ENCODE measurements at regions not wholly inside any gene's neighbourhood (a gene's known extent, or its start where the extent isn't known, plus 50 kb on each side); places are given as distances from the start of the nearest gene placed in this dataset.

DNA sequence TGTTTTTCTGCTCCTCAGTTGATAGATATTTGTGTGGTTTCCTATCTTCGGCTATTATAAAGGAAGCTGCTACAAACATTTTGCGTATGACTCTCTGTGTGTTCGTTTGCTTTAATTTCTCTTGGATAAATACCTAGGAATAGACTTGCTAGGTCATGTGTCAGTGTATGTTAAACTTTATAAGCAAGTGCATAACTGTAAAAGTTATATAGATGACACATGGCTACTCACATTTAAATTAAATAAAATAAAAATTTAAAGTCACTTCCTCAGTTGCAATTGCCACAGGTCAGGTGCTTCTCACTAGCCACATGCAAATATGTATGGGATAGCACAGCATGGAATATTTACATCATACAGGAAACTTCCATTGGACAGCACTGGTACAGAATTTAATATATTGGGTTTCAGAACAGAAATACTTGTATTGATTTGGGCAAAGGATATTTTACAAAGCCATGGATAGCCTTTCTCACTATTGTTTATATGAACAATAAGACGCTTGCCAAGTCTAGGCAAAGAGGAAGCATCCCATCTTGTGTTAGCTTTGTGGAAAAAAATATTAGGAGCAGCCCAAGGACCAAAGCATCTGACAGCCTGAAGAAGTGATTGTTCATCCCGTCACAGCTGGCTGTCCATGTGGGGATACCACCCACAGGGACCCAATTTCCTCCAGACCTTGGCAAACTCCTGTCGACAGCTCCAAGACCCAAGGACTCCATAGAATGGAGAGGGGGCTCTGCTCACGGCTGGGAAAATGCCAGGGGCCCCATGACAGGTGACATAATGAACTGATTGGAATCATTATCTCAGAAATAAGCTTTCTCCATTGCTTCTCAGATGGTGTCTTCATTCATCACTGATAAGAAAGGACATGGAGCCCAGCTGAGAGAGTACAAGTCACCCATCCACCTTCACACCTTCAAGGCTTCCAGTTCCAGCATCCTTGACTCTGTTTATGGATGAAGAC, 196.7 kb downstream of the SH3BP4 start:
- TF ChIP-seq, protein P1, sequence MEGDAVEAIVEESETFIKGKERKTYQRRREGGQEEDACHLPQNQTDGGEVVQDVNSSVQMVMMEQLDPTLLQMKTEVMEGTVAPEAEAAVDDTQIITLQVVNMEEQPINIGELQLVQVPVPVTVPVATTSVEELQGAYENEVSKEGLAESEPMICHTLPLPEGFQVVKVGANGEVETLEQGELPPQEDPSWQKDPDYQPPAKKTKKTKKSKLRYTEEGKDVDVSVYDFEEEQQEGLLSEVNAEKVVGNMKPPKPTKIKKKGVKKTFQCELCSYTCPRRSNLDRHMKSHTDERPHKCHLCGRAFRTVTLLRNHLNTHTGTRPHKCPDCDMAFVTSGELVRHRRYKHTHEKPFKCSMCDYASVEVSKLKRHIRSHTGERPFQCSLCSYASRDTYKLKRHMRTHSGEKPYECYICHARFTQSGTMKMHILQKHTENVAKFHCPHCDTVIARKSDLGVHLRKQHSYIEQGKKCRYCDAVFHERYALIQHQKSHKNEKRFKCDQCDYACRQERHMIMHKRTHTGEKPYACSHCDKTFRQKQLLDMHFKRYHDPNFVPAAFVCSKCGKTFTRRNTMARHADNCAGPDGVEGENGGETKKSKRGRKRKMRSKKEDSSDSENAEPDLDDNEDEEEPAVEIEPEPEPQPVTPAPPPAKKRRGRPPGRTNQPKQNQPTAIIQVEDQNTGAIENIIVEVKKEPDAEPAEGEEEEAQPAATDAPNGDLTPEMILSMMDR (IDR thresholded peaks at IDR 0.05), result no peak

DNA sequence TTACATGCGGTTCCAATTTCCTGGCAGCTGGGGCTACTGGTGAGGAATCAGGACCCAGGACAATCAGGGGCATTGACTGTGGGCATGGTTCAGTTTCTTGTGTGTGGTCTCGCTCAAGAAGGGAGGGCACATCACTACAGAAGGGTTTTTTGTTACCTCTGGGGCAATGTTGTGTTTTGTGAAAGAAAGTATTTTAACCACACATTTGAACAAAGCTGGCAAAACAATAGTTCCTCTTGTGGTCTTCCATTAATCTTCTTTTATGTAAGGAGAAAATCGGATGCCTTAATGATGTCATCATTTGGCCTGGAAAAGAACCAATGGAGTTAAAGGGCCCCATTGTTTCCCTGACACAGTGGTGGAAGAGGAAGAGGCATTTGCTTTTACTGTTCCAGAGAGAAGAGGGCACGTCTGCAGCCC, 197.4 kb downstream of the SH3BP4 start:
- H3K27ac ChIP-seq, result no peak overlapping the region
- DNase-seq (ENCODE audit: low spot score), result no peak
- H3K4me1 ChIP-seq, result no peaks in the 10 kb centered on the region
- no peaks in the 10 kb centered on the region for H3K9me3 ChIP-seq
- no peaks in the 10 kb centered on the region for H3K27me3 ChIP-seq
- no peaks in the 10 kb centered on the region for H3K36me3 ChIP-seq
- TF ChIP-seq, protein P1 (IDR thresholded peaks at IDR 0.05), result no peak
- no peak overlapping the region for H3K4me3 ChIP-seq

More for the DNA sequence above, 196.7 kb downstream of the SH3BP4 start:
- no peak for DNase-seq (ENCODE audit: low spot score)
- H3K4me1 ChIP-seq, result no peaks in the 10 kb centered on the region
- no peak overlapping the region for H3K4me3 ChIP-seq
- H3K27ac ChIP-seq, result no peak overlapping the region
- no peaks in the 10 kb centered on the region for H3K9me3 ChIP-seq
- no peaks in the 10 kb centered on the region for H3K27me3 ChIP-seq
- H3K36me3 ChIP-seq, result no peaks in the 10 kb centered on the region

DNA sequence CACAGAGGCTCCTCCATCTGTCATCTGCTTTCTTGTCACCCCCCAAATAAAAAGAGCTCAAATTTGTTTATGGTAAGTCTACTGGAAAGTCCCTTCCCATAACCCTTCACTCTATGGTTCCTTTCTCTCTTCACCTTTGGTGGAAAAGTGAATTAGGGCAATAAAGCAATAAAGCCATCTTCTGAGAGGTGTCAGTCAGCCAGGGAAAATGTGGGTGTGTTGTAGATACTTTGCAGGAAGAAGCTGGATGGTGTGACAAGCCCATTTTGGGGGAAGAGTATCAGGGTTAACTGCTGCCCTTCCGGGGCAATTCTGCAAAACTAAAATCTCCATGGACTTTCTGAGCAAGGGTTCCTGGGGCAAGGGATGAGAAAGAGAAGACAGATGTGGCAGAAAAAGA, 197.9 kb downstream of the SH3BP4 start:
- Histone ChIP-seq H3K36me3 (no peaks in the 10 kb centered on the region), H3K9me3 (no peaks in the 10 kb centered on the region), H3K4me1 (no peaks in the 10 kb centered on the region), H3K27ac (no peak overlapping the region), H3K4me3 (no peak overlapping the region), H3K27me3 (no peaks in the 10 kb centered on the region)
- no peak for DNase-seq (ENCODE audit: low spot score)
- TF ChIP-seq, protein P1 (IDR thresholded peaks at IDR 0.05), result no peak

DNA sequence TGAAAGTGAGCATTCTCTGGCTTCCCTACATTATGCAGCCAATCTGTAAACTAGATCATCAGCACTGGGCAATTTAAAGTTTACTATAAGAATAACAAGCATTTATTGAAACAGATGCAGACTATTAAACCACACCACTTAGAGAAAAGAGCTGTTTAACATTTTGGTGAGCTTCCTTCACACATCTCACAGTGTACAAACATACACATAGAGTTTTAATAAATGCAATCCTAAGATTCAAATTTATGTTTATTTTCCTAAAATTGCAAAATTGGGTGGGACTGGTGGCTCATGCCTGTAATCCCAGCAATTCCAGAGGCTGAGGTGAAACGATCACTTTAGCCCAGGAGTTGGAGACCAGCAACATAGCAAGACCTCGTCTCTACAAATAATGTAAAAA, 199.3 kb downstream of the SH3BP4 start:
- TF ChIP-seq, protein P1 (IDR thresholded peaks at IDR 0.05), result no peak
- Histone ChIP-seq H3K9me3 (no peaks in the 10 kb centered on the region), H3K27me3 (no peaks in the 10 kb centered on the region), H3K4me1 (no peaks in the 10 kb centered on the region), H3K36me3 (no peaks in the 10 kb centered on the region), H3K27ac (no peak overlapping the region), H3K4me3 (no peak overlapping the region)
- DNase-seq (ENCODE audit: low spot score), result no peak

DNA sequence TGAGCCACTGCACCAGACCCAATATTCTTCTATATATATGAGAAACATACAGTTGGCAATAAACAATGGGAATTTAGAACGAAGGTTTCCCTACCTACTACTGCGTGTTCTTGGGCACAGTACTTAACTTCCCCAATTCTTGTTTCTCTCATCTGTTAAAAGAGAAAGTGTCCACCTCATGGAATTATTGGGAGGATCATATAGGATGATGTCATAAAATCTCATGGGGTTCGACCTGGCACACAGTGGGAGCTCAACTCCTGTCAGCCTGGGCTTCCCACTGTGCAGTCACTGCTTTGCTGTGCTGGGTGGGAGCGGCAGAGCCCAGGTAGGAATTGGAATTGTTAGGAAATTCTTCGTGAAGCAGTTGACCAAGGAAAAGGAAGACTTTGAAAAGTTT, 203.3 kb downstream of the SH3BP4 start:
- Histone ChIP-seq H3K4me3 (no peak overlapping the region), H3K4me1 (no peaks in the 10 kb centered on the region), H3K27me3 (no peaks in the 10 kb centered on the region), H3K36me3 (no peaks in the 10 kb centered on the region), H3K9me3 (no peaks in the 10 kb centered on the region), H3K27ac (no peak overlapping the region)
- TF ChIP-seq, protein P1 (IDR thresholded peaks at IDR 0.05), result no peak
- DNase-seq (ENCODE audit: low spot score), result no peak

Data from right atrium auricular region (tissue), 2 donors.